OCI-LY1 (cell line): ENCODE measurements at regions not wholly inside any gene's neighbourhood (a gene's known extent, or its start where the extent isn't known, plus 50 kb on each side); places are given as distances from the start of the nearest gene placed in this dataset.

Experiments used
- H2AFZ ChIP-seq: fragments of 200-600 bp; sonication (generic), shearing (Covaris generic); 2 replicates; pipeline ENCODE4 v1.6.0; 2014; ENCODE audit warnings: antibody characterized with exemption, mild to moderate bottlenecking, low read length
- H3F3A ChIP-seq: fragments of 200-600 bp; sonication (generic), shearing (Covaris generic); 2 replicates; pipeline ENCODE4 v1.6.0; 2014; ENCODE audit warnings: mild to moderate bottlenecking, antibody characterized with exemption, low read length, moderate library complexity; ENCODE audit not compliant: insufficient read depth
- H3K27ac ChIP-seq: fragments of 200-600 bp; sonication (generic); 2 replicates; pipeline ENCODE4 v1.5.1; 2014; ENCODE audit warnings: low read length, mixed run types, mild to moderate bottlenecking, low read depth; ENCODE audit not compliant: poor library complexity, severe bottlenecking
- H3K27me3 ChIP-seq: fragments of 200-600 bp; sonication (generic); 2 replicates; pipeline ENCODE4 v1.6.0; 2014; ENCODE audit warnings: antibody characterized with exemption, mild to moderate bottlenecking, low read length, moderate library complexity; ENCODE audit not compliant: insufficient read depth
- H3K36me3 ChIP-seq: fragments of 200-600 bp; sonication (generic); 2 replicates; pipeline ENCODE4 v1.6.1; 2014; ENCODE audit warnings: mild to moderate bottlenecking, antibody characterized with exemption, low read length, moderate library complexity, mixed read lengths; ENCODE audit not compliant: insufficient read depth
- H3K4me1 ChIP-seq: fragments of 200-600 bp; sonication (generic); 2 replicates; pipeline ENCODE4 v1.5.1; 2014; ENCODE audit warnings: mild to moderate bottlenecking, low read length, moderate library complexity; ENCODE audit not compliant: insufficient read depth, severe bottlenecking
- H3K4me2 ChIP-seq: fragments of 200-600 bp; sonication (generic), shearing (Covaris generic); 2 replicates; pipeline ENCODE4 v1.6.1; 2014; ENCODE audit warnings: low read length
- H3K4me3 ChIP-seq: fragments of 200-600 bp; sonication (generic); 2 replicates; pipeline ENCODE4 v1.5.1; 2014; ENCODE audit warnings: low read length, low read depth, mild to moderate bottlenecking, mixed read lengths; ENCODE audit not compliant: poor library complexity, severe bottlenecking
- H3K79me2 ChIP-seq: fragments of 200-600 bp; shearing (Covaris generic); 2 replicates; pipeline ENCODE4 v1.6.1; 2016; ENCODE audit warnings: mixed run types, low read length, mixed read lengths; ENCODE audit not compliant: insufficient read depth
- H3K9ac ChIP-seq: fragments of 200-600 bp; sonication (generic), shearing (Covaris generic); 2 replicates; pipeline ENCODE4 v1.6.1; 2014; ENCODE audit warnings: mild to moderate bottlenecking, low read length, mixed read lengths
- H3K9me2 ChIP-seq: fragments of 200-600 bp; sonication (generic), shearing (Covaris generic); 2 replicates; pipeline ENCODE4 v1.6.1; 2014; ENCODE audit warnings: low read depth, mild to moderate bottlenecking, low read length, mixed read lengths
- H3K9me3 ChIP-seq: fragments of 200-600 bp; shearing (Covaris generic); 2 replicates; pipeline ENCODE4 v1.6.1; 2014; ENCODE audit warnings: low read length, mixed read lengths
- H4K20me1 ChIP-seq: fragments of 200-600 bp; sonication (generic), shearing (Covaris generic); 2 replicates; pipeline ENCODE4 v1.6.0; 2016; ENCODE audit warnings: mild to moderate bottlenecking, low read length; ENCODE audit not compliant: insufficient read depth
- CTCF ChIP-seq: fragments of 200-600 bp; sonication (generic), shearing (Covaris generic); IDR thresholded peaks from 2 replicates; pipeline ENCODE4 v1.5.1; 2017; ENCODE audit warnings: mild to moderate bottlenecking, antibody characterized with exemption, low read length, moderate library complexity, mixed read lengths
- EZH2 ChIP-seq: fragments of 200-600 bp; sonication (generic), shearing (Covaris generic); IDR thresholded peaks from 2 replicates; pipeline ENCODE4 v1.8.0; 2017; ENCODE audit warnings: borderline replicate concordance, mixed run types, mild to moderate bottlenecking, antibody characterized with exemption, low read length, moderate library complexity, mixed read lengths

GRCh38 chr10:90328459-90328858 is 529.4 kb downstream of the HTR7 start:
- Histone ChIP-seq H2AFZ (no peak overlapping the region), H3K4me3 (no peak overlapping the region), H3F3A (no peaks in the 10 kb centered on the region), H3K9me3 (no peaks in the 10 kb centered on the region), H3K9ac (no peak overlapping the region), H3K27me3 (no peaks in the 10 kb centered on the region), H3K9me2 (no peaks in the 10 kb centered on the region), H3K36me3 (no peaks in the 10 kb centered on the region), H3K79me2 (no peaks in the 10 kb centered on the region), H3K4me1 (no peaks in the 10 kb centered on the region), H4K20me1 (no peaks in the 10 kb centered on the region), H3K27ac (no peak overlapping the region), H3K4me2 (no peak overlapping the region)
- TF ChIP-seq EZH2 (no peak), CTCF (no peak)

DNA sequence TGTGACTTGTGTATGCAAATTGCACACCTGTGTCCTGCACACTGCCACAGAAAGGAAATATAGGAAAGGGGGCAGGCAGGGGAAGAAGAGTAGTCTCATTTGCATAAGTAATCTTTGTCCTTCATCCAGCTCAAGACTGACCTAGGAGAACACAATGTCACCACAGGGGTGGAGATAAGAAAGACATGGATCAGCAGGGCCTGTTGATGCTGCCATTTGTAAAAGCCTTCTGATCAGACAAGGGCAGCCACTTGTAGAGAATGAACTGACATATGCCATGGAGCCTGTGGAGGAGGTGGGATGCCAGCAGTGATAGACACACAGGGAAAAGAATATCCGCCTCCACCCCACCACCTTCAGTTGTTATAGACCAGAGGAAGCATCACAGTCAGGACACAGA is 528.9 kb downstream of the HTR7 start:
- no peaks in the 10 kb centered on the region for H3K27me3 ChIP-seq
- no peaks in the 10 kb centered on the region for H3K9me2 ChIP-seq
- H3K9me3 ChIP-seq, result no peaks in the 10 kb centered on the region
- TF ChIP-seq EZH2 (no peak), CTCF (no peak)
- H3K9ac ChIP-seq, result no peak overlapping the region
- no peaks in the 10 kb centered on the region for H3K4me1 ChIP-seq
- no peaks in the 10 kb centered on the region for H3K79me2 ChIP-seq
- no peaks in the 10 kb centered on the region for H4K20me1 ChIP-seq
- no peaks in the 10 kb centered on the region for H3F3A ChIP-seq
- no peak overlapping the region for H3K4me2 ChIP-seq
- H3K36me3 ChIP-seq, result no peaks in the 10 kb centered on the region
- H2AFZ ChIP-seq, result no peak overlapping the region
- no peak overlapping the region for H3K4me3 ChIP-seq
- H3K27ac ChIP-seq, result no peak overlapping the region

DNA sequence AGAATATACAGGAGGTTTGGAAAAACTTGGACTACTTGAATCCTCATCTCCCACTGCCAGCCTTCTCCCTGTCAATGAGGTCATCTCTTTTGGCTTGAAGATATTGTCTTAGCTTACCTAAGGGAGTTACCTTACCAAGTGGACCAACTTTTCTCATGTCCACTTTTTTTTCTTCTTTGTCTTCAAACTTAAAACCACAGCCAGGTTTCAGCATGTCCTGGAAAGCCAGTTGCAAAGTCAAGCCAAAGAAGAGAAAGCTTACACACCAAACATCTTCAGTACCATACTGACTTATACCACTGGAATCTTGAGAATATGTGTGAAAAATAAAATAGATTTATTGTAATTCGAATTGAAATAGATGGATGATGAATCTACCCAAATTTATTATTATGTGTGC is 520.5 kb downstream of the HTR7 start:
- Histone ChIP-seq H4K20me1 (no peaks in the 10 kb centered on the region), H3K9ac (no peak overlapping the region), H3K4me3 (no peak overlapping the region), H3K9me2 (no peaks in the 10 kb centered on the region), H3K36me3 (no peaks in the 10 kb centered on the region), H3K27me3 (no peaks in the 10 kb centered on the region), H3K4me2 (no peak overlapping the region), H3K27ac (no peak overlapping the region), H3K9me3 (no peaks in the 10 kb centered on the region), H3K79me2 (no peaks in the 10 kb centered on the region), H3K4me1 (no peaks in the 10 kb centered on the region), H2AFZ (no peak overlapping the region), H3F3A (no peaks in the 10 kb centered on the region)
- TF ChIP-seq EZH2 (no peak), CTCF (no peak)
